Type B pancreatic cell (in vitro differentiated cells): ENCODE measurements at regions not wholly inside any gene's neighbourhood (a gene's known extent, or its start where the extent isn't known, plus 50 kb on each side); places are given as distances from the start of the nearest gene placed in this dataset.

Experiments
- DNase-seq: peaks from one replicate; pipeline ENCODE4 v3.0.0; 2021; ENCODE audit warnings: mixed read lengths; ENCODE audit not compliant: unreplicated experiment; ENCODE audit errors: extremely low spot score
- H3K27ac Mint-ChIP-seq: 2 replicates; pipeline ENCODE4 v1.8.0; 2021; ENCODE audit warnings: mild to moderate bottlenecking, mixed read lengths
- H3K27me3 Mint-ChIP-seq: 2 replicates; pipeline ENCODE4 v1.8.0; 2021; ENCODE audit warnings: mixed read lengths
- H3K36me3 Mint-ChIP-seq: 2 replicates; pipeline ENCODE4 v1.8.0; 2021; ENCODE audit warnings: mixed read lengths
- H3K4me1 Mint-ChIP-seq: one replicate; pipeline ENCODE4 v1.8.0; 2021; ENCODE audit warnings: mixed read lengths; ENCODE audit not compliant: unreplicated experiment
- H3K4me3 Mint-ChIP-seq: 2 replicates; pipeline ENCODE4 v1.8.0; 2021; ENCODE audit warnings: mild to moderate bottlenecking, mixed read lengths
- H3K9me3 Mint-ChIP-seq: 2 replicates; pipeline ENCODE4 v1.8.0; 2021; ENCODE audit warnings: mixed read lengths
- CTCF ChIP-seq: fragments of 200-600 bp; sonication (generic); conservative IDR thresholded peaks from 2 replicates; pipeline ENCODE4 v1.5.0; 2021; ENCODE audit warnings: antibody characterized with exemption, mild to moderate bottlenecking

- peaks cover 5% of the 10 kb centered on the region for H3K4me1 Mint-ChIP-seq
- no peak overlapping the region for H3K27ac Mint-ChIP-seq
- no peaks in the 10 kb centered on the region for H3K36me3 Mint-ChIP-seq
Observed at GRCh38 chr10:91061187-91061586, 140.3 kb upstream of the ANKRD1 start.

GRCh38 chr10:91061608-91062007 lies 140.7 kb upstream of the ANKRD1 start:
- no peak overlapping the region for H3K27ac Mint-ChIP-seq

More at GRCh38 chr10:91061187-91061586, 140.3 kb upstream of the ANKRD1 start:
- peaks cover under 1% of the 10 kb centered on the region for H3K27me3 Mint-ChIP-seq
- no peak for DNase-seq
- no peaks in the 10 kb centered on the region for H3K9me3 Mint-ChIP-seq
- no peak for TF ChIP-seq CTCF
- no peak overlapping the region for H3K4me3 Mint-ChIP-seq

GRCh38 chr10:91062091-91062490 lies 141.2 kb upstream of the ANKRD1 start:
- H3K27ac Mint-ChIP-seq = no peak overlapping the region
- H3K27me3 Mint-ChIP-seq = peaks cover 3% of the 10 kb centered on the region
- H3K36me3 Mint-ChIP-seq = no peaks in the 10 kb centered on the region
- no peaks in the 10 kb centered on the region for H3K9me3 Mint-ChIP-seq
- TF ChIP-seq CTCF = no peak
- peaks cover 5% of the 10 kb centered on the region for H3K4me1 Mint-ChIP-seq
- DNase-seq = no peak
- H3K4me3 Mint-ChIP-seq = no peak overlapping the region

More at GRCh38 chr10:91061608-91062007, 140.7 kb upstream of the ANKRD1 start:
- Mint-ChIP-seq H3K4me3 (no peak overlapping the region), H3K36me3 (no peaks in the 10 kb centered on the region), H3K9me3 (no peaks in the 10 kb centered on the region), H3K4me1 (peaks cover 5% of the 10 kb centered on the region), H3K27me3 (peaks cover 3% of the 10 kb centered on the region)
- no peak for TF ChIP-seq CTCF
- DNase-seq = no peak

GRCh38 chr10:91071786-91072185 lies 148.7 kb upstream of the PCGF5 start:
- H3K9me3 Mint-ChIP-seq = no peaks in the 10 kb centered on the region
- H3K36me3 Mint-ChIP-seq = no peaks in the 10 kb centered on the region

GRCh38 chr10:91073286-91073979 lies 147.0 kb upstream of the PCGF5 start:
- DNase-seq = no peak
- Mint-ChIP-seq H3K9me3 (no peaks in the 10 kb centered on the region), H3K4me3 (no peak overlapping the region), H3K36me3 (no peaks in the 10 kb centered on the region), H3K4me1 (no peaks in the 10 kb centered on the region), H3K27me3 (peaks cover 26% of the 10 kb centered on the region), H3K27ac (no peak overlapping the region)
- no peak for TF ChIP-seq CTCF

More at GRCh38 chr10:91071786-91072185, 148.7 kb upstream of the PCGF5 start:
- no peak for TF ChIP-seq CTCF
- Mint-ChIP-seq H3K27me3 (peaks cover 17% of the 10 kb centered on the region), H3K4me3 (no peak overlapping the region), H3K4me1 (no peaks in the 10 kb centered on the region), H3K27ac (no peak overlapping the region)
- no peak for DNase-seq
